ENCODE measurements at regions not wholly inside any gene's neighbourhood (a gene's known extent, or its start where the extent isn't known, plus 50 kb on each side); places are given as distances from the start of the nearest gene placed in this dataset.
"Not testable (repeated sequence)": the region's sequence is repeated elsewhere in the genome, so short reads cannot be mapped to it uniquely, and the experiment has no call there.

DNA sequence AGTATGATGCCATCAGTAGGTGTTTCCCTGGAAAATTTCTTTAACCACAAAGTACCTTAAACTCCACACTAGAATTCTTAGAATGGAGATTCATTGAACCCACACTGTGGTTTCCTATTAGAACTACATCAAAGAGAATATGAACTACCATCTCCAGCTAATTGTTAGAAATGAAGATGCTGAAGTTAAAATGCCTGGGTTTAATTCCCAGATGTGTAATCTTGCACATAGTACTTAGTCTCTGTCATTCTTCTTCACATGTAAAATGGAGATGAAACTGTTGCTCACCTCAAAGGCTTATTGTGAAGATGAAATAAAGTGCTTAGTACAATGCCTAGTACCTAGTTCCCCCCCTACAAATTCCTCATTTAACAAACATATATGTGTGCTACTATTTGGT lies 303.3 kb upstream of the CCNG1 start:
- H3K9me3 ChIP-seq = no peaks in the 10 kb centered on the region
- no peaks in the 10 kb centered on the region for H3K27me3 ChIP-seq (ENCODE audit: low read depth)
- H3K4me3 ChIP-seq = no peak overlapping the region
- no peaks in the 10 kb centered on the region for H3K4me1 ChIP-seq
- TF ChIP-seq, protein P1, sequence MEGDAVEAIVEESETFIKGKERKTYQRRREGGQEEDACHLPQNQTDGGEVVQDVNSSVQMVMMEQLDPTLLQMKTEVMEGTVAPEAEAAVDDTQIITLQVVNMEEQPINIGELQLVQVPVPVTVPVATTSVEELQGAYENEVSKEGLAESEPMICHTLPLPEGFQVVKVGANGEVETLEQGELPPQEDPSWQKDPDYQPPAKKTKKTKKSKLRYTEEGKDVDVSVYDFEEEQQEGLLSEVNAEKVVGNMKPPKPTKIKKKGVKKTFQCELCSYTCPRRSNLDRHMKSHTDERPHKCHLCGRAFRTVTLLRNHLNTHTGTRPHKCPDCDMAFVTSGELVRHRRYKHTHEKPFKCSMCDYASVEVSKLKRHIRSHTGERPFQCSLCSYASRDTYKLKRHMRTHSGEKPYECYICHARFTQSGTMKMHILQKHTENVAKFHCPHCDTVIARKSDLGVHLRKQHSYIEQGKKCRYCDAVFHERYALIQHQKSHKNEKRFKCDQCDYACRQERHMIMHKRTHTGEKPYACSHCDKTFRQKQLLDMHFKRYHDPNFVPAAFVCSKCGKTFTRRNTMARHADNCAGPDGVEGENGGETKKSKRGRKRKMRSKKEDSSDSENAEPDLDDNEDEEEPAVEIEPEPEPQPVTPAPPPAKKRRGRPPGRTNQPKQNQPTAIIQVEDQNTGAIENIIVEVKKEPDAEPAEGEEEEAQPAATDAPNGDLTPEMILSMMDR (IDR thresholded peaks at IDR 0.05) = no peak
- no peaks in the 10 kb centered on the region for H3K36me3 ChIP-seq
- intact Hi-C loops (cut with DNase I) = no loop called here
- no peak overlapping the region for H3K27ac ChIP-seq
- DNase-seq (no peak), ATAC-seq (no peak)

DNA sequence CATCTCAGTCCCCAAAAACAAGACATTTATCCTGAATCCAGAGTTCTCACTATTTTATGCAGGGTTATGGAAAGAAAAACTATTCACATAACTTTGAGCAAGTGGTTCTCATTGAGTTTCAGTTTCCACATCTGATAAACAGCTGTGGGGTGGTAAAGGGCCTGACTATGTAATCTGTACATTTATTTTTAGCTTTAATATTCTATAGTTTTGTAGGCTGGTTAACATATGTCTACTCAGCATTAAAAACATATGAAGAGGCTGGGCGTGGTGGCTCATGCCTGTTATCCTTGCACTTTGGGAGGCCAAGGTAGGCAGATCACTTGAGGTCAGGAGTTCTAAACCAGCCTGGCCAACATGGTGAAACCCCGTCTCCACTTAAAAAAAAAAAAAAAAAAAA lies 301.5 kb upstream of the CCNG1 start:
- no peak overlapping the region for H3K27ac ChIP-seq
- no peak overlapping the region for H3K4me3 ChIP-seq
- no peak for ATAC-seq
- H3K27me3 ChIP-seq (ENCODE audit: low read depth) = no peaks in the 10 kb centered on the region
- no peaks in the 10 kb centered on the region for H3K36me3 ChIP-seq
- no peaks in the 10 kb centered on the region for H3K9me3 ChIP-seq
- no peaks in the 10 kb centered on the region for H3K4me1 ChIP-seq
- intact Hi-C loops (cut with DNase I) = no loop called here
- DNase-seq = no peak
- TF ChIP-seq, protein P1 (IDR thresholded peaks at IDR 0.05) = no peak

DNA sequence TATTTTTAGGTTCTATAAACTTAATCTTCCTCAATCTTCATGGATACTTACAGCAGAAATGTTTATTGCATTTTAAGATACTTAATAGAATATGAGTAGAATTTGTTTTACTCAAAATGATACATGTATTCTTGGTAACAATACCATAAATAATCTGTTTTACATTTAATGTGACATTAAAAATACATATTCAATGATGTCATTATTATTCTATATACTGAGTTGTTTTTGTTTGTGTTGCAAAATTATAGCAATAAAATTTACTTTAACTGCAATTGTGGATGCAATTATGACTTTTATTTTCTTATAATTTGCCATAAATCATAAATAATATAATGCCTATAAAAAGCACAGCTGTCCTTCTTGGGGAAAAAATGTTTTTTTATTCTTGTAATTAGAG lies 275.9 kb upstream of the CCNG1 start:
- TF ChIP-seq, protein P1 (IDR thresholded peaks at IDR 0.05) = no peak
- Histone ChIP-seq H3K36me3 (no peaks in the 10 kb centered on the region), H3K27me3 (ENCODE audit: low read depth) (no peaks in the 10 kb centered on the region), H3K27ac (no peak overlapping the region), H3K4me1 (no peaks in the 10 kb centered on the region), H3K4me3 (no peak overlapping the region), H3K9me3 (no peaks in the 10 kb centered on the region)
- DNase-seq (no peak), ATAC-seq (no peak)
- intact Hi-C loops (cut with DNase I) = no loop called here

DNA sequence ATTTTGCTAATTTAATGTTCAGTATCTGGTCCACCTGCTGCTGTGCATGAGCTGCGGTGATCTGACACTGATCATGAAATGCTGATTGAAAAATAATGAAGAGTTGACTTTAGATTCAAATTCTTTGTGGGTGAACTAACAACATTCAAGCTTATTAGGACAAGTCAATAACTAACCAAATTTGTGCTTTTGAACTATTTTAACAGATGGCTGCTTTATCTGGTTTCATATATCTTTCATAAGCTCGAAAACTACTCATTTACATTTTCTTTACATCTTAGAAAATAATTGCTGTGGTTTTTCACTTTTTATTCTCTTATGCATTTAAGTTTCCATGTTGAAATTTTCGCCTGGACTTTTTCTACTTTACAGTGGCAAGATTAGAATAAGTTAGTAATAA lies 274.8 kb upstream of the CCNG1 start:
- H3K9me3 ChIP-seq = no peaks in the 10 kb centered on the region
- no peaks in the 10 kb centered on the region for H3K27me3 ChIP-seq (ENCODE audit: low read depth)
- H3K4me1 ChIP-seq = no peaks in the 10 kb centered on the region
- ATAC-seq = no peak
- H3K36me3 ChIP-seq = no peaks in the 10 kb centered on the region
- intact Hi-C loops (cut with DNase I) = no loop called here
- H3K27ac ChIP-seq = no peak overlapping the region
- DNase-seq = no peak
- H3K4me3 ChIP-seq = no peak overlapping the region
- TF ChIP-seq, protein P1 (IDR thresholded peaks at IDR 0.05) = no peak

DNA sequence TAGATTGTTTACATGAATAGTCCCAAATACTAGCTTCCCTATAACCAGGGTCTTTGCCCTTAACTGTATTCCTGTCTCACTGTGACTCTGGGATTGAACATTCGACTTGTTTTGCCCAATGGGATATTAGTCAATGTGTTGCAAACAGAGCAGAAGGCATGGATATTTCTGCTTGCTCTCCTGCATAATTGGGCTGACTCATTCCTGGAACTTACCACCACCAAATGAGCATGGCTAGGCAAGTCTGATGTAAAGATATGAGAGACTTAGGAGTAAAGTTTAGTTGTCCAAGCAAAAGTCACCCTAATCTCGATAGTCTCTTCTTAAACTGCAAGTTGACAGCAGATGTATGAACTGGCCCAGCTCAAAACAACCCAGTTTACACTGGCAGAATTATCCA lies 273.5 kb upstream of the CCNG1 start:
- Histone ChIP-seq H3K27ac (no peak overlapping the region), H3K36me3 (no peaks in the 10 kb centered on the region), H3K27me3 (ENCODE audit: low read depth) (no peaks in the 10 kb centered on the region), H3K4me3 (no peak overlapping the region), H3K4me1 (no peaks in the 10 kb centered on the region), H3K9me3 (no peaks in the 10 kb centered on the region)
- no peak for ATAC-seq
- TF ChIP-seq, protein P1 (IDR thresholded peaks at IDR 0.05) = no peak
- no peak for DNase-seq
- intact Hi-C loops (cut with DNase I) = no loop called here

DNA sequence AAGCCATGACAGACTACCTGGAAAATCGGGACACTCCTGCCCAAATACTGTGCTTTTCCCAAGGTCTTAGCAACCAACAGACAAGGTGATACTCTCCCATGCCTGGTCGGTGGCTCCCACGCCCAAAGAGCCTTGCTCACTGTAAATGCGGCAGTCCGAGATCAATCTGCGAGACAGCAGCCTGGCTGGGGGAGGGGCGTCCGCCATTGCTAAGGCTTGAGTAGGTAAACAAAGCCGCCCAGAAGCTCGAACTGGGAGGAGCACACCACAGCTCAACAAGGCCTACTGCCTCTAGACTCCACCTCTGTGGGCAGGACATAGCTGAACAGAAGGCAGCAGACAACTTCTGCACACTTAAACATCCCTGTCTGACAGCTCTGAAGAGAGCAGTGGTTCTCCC lies 272.1 kb upstream of the CCNG1 start:
- intact Hi-C loops (cut with DNase I) = no loop called here
- DNase-seq = no peak
- Histone ChIP-seq H3K27ac (no peak overlapping the region), H3K4me3 (no peak overlapping the region), H3K4me1 (no peaks in the 10 kb centered on the region), H3K9me3 (no peaks in the 10 kb centered on the region), H3K27me3 (ENCODE audit: low read depth) (no peaks in the 10 kb centered on the region), H3K36me3 (no peaks in the 10 kb centered on the region)
- TF ChIP-seq, protein P1 (IDR thresholded peaks at IDR 0.05) = no peak
- ATAC-seq = no peak

DNA sequence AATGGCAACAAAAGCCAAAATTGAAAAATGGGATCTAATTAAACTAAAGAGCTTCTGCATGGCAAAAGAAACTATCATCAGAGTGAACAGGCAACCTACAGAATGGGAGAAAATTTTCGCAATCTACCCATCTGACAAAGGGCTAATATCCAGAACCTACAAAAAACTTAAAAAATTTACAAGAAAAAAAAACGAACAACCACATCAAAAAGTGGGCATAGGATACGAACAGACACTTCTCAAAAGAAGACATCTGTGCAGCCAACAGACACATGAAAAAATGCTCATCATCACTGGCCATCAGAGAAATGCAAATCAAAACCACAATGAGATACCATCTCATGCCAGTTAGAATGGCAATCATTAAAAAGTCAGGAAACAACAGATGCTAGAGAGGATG lies 267.2 kb upstream of the CCNG1 start:
- H3K27me3 ChIP-seq (ENCODE audit: low read depth); H3K27ac ChIP-seq; H3K9me3 ChIP-seq; H3K4me1 ChIP-seq; ATAC-seq; intact Hi-C loops (cut with DNase I); DNase-seq; H3K4me3 ChIP-seq; H3K36me3 ChIP-seq: not testable (repeated sequence)
